ENCODE measurements at regions not wholly inside any gene's neighbourhood (a gene's known extent, or its start where the extent isn't known, plus 50 kb on each side); places are given as distances from the start of the nearest gene placed in this dataset.

GRCh38 chr18:44180683-44181082 lies 500.0 kb upstream of the SETBP1 start:
- no peak overlapping the region for H3K27ac Mint-ChIP-seq
- no peaks in the 10 kb centered on the region for H3K27me3 ChIP-seq

DNA sequence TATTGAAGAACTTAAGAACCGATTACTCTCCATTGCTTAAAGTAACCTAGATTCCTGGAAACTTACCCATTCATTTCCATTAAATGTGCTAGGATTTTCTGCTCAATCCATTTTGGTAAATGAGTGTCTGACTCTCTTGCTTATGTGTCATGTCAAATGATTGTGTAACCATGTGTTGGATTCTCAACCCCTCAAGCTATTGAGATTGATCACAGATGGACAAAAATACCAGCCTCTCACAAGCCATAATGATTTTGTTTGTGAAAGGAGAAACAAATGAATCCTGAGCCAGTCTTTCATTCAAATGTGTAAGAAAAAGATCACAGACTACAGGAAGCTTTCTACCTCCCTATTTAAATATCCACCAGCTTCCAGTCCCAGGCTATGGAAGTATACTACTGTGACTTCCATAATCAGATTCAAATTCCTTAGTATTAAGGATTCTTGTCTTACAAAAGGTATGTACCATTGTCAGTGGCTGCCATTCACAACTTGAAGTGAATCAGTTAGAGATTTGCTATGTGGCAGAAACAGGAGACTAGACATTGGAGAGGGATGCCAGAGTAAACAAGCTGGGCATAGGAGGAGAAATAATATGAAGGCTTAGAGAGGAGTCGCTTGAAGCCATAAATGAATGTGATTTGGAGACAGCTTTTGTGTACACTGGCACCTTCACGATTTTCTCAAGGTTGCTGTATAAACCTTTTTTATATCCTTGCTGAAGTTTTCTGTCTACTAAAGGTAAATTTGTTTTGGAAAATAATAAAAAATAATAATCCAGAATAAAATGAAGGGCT lies 498.5 kb upstream of the SETBP1 start:
- no peaks in the 10 kb centered on the region for H3K4me1 Mint-ChIP-seq
- peak; percentile 4 for DNase-seq (ENCODE audit: low spot score)
- Histone ChIP-seq H3K79me2 (ENCODE audit: low read depth) (no peaks in the 10 kb centered on the region), H3K4me1 (no peaks in the 10 kb centered on the region), H3K27me3 (no peaks in the 10 kb centered on the region), H3K36me3 (no peaks in the 10 kb centered on the region), H4K20me1 (ENCODE audit: low read depth) (no peaks in the 10 kb centered on the region), H2AFZ (replicated peaks) (no peak overlapping the region), H3K9ac (no peak overlapping the region), H3K4me2 (no peak overlapping the region), H3K4me3 (no peak overlapping the region), H3K27ac (no peak overlapping the region), H3F3A (ENCODE audit: low read depth) (no peaks in the 10 kb centered on the region), H3K9me3 (ENCODE audit: low read depth) (no peaks in the 10 kb centered on the region)
- no peaks in the 10 kb centered on the region for H3K9me3 Mint-ChIP-seq
- no peaks in the 10 kb centered on the region for H3K36me3 Mint-ChIP-seq
- H3K27me3 Mint-ChIP-seq (ENCODE audit: insufficient read depth, low read depth) = no peaks in the 10 kb centered on the region
- TF ChIP-seq EZH2phosphoT487 (IDR thresholded peaks at IDR 0.05) (no peak), CTCF (IDR thresholded peaks at IDR 0.05) (no peak), EZH2 (IDR thresholded peaks at IDR 0.05) (no peak)
- no peak overlapping the region for H3K4me3 Mint-ChIP-seq
- no peak overlapping the region for H3K27ac Mint-ChIP-seq

More at GRCh38 chr18:44180683-44181082, 500.0 kb upstream of the SETBP1 start:
- Histone ChIP-seq H3K4me3 (no peak overlapping the region), H3K9ac (no peak overlapping the region), H3F3A (ENCODE audit: low read depth) (no peaks in the 10 kb centered on the region), H3K9me3 (ENCODE audit: low read depth) (no peaks in the 10 kb centered on the region), H3K36me3 (no peaks in the 10 kb centered on the region), H3K4me1 (no peaks in the 10 kb centered on the region), H3K4me2 (no peak overlapping the region), H2AFZ (replicated peaks) (no peak overlapping the region), H4K20me1 (ENCODE audit: low read depth) (no peaks in the 10 kb centered on the region), H3K27ac (no peak overlapping the region), H3K79me2 (ENCODE audit: low read depth) (no peaks in the 10 kb centered on the region)
- no peak for DNase-seq (ENCODE audit: low spot score)
- no peaks in the 10 kb centered on the region for H3K27me3 Mint-ChIP-seq (ENCODE audit: insufficient read depth, low read depth)
- H3K36me3 Mint-ChIP-seq = no peaks in the 10 kb centered on the region
- no peaks in the 10 kb centered on the region for H3K4me1 Mint-ChIP-seq
- TF ChIP-seq CTCF (IDR thresholded peaks at IDR 0.05) (no peak), EZH2 (IDR thresholded peaks at IDR 0.05) (no peak), EZH2phosphoT487 (IDR thresholded peaks at IDR 0.05) (no peak)
- H3K4me3 Mint-ChIP-seq = no peak overlapping the region
- H3K9me3 Mint-ChIP-seq = no peaks in the 10 kb centered on the region

GRCh38 chr18:44186001-44186400 lies 494.7 kb upstream of the SETBP1 start:
- H3K4me1 ChIP-seq = no peaks in the 10 kb centered on the region
- no peak overlapping the region for H2AFZ ChIP-seq (replicated peaks)
- no peak overlapping the region for H3K9ac ChIP-seq
- H3K36me3 ChIP-seq = no peaks in the 10 kb centered on the region
- H3K79me2 ChIP-seq (ENCODE audit: low read depth) = no peaks in the 10 kb centered on the region
- no peaks in the 10 kb centered on the region for H3K9me3 ChIP-seq (ENCODE audit: low read depth)
- Mint-ChIP-seq H3K36me3 (no peaks in the 10 kb centered on the region), H3K9me3 (no peaks in the 10 kb centered on the region), H3K4me3 (no peak overlapping the region), H3K27me3 (ENCODE audit: insufficient read depth, low read depth) (no peaks in the 10 kb centered on the region), H3K27ac (no peak overlapping the region), H3K4me1 (no peaks in the 10 kb centered on the region)
- no peak overlapping the region for H3K4me3 ChIP-seq
- TF ChIP-seq EZH2phosphoT487 (IDR thresholded peaks at IDR 0.05) (no peak), CTCF (IDR thresholded peaks at IDR 0.05) (no peak), EZH2 (IDR thresholded peaks at IDR 0.05) (no peak)
- H3K27ac ChIP-seq = no peak overlapping the region
- no peak overlapping the region for H3K4me2 ChIP-seq
- H3F3A ChIP-seq (ENCODE audit: low read depth) = no peaks in the 10 kb centered on the region
- DNase-seq (ENCODE audit: low spot score) = no peak
- H3K27me3 ChIP-seq = no peaks in the 10 kb centered on the region
- no peaks in the 10 kb centered on the region for H4K20me1 ChIP-seq (ENCODE audit: low read depth)

Data from neural progenitor cell (in vitro differentiated cells).